Type B pancreatic cell (in vitro differentiated cells): ENCODE measurements at regions not wholly inside any gene's neighbourhood (a gene's known extent, or its start where the extent isn't known, plus 50 kb on each side); places are given as distances from the start of the nearest gene placed in this dataset.

ENCODE experiments used
- DNase-seq: peaks from one replicate; pipeline ENCODE4 v3.0.0; 2021; ENCODE audit warnings: mixed read lengths; ENCODE audit not compliant: unreplicated experiment; ENCODE audit errors: extremely low spot score
- H3K27ac Mint-ChIP-seq: 2 replicates; pipeline ENCODE4 v1.8.0; 2021; ENCODE audit warnings: mild to moderate bottlenecking, mixed read lengths
- H3K27me3 Mint-ChIP-seq: 2 replicates; pipeline ENCODE4 v1.8.0; 2021; ENCODE audit warnings: mixed read lengths
- H3K36me3 Mint-ChIP-seq: 2 replicates; pipeline ENCODE4 v1.8.0; 2021; ENCODE audit warnings: mixed read lengths
- H3K4me1 Mint-ChIP-seq: one replicate; pipeline ENCODE4 v1.8.0; 2021; ENCODE audit warnings: mixed read lengths; ENCODE audit not compliant: unreplicated experiment
- H3K4me3 Mint-ChIP-seq: 2 replicates; pipeline ENCODE4 v1.8.0; 2021; ENCODE audit warnings: mild to moderate bottlenecking, mixed read lengths
- H3K9me3 Mint-ChIP-seq: 2 replicates; pipeline ENCODE4 v1.8.0; 2021; ENCODE audit warnings: mixed read lengths
- CTCF ChIP-seq: fragments of 200-600 bp; sonication (generic); conservative IDR thresholded peaks from 2 replicates; pipeline ENCODE4 v1.5.0; 2021; ENCODE audit warnings: antibody characterized with exemption, mild to moderate bottlenecking

GRCh38 chrX:28246675-28247074 is 265.4 kb upstream of the DCAF8L1 start:
- H3K4me3 Mint-ChIP-seq: no peak overlapping the region
- TF ChIP-seq CTCF: no peak
- H3K27me3 Mint-ChIP-seq: no peaks in the 10 kb centered on the region
- DNase-seq: no peak
- no peak overlapping the region for H3K27ac Mint-ChIP-seq
- no peaks in the 10 kb centered on the region for H3K9me3 Mint-ChIP-seq
- no peaks in the 10 kb centered on the region for H3K36me3 Mint-ChIP-seq
- H3K4me1 Mint-ChIP-seq: no peaks in the 10 kb centered on the region

GRCh38 chrX:28229217-28229616 is 248.0 kb upstream of the DCAF8L1 start:
- H3K27me3 Mint-ChIP-seq: no peaks in the 10 kb centered on the region
- no peak overlapping the region for H3K4me3 Mint-ChIP-seq
- TF ChIP-seq CTCF: no peak
- no peak for DNase-seq
- no peak overlapping the region for H3K27ac Mint-ChIP-seq
- H3K9me3 Mint-ChIP-seq: peaks cover 15% of the 10 kb centered on the region
- H3K4me1 Mint-ChIP-seq: no peaks in the 10 kb centered on the region
- no peaks in the 10 kb centered on the region for H3K36me3 Mint-ChIP-seq

GRCh38 chrX:28225513-28225912 is 244.3 kb upstream of the DCAF8L1 start:
- DNase-seq: no peak
- Mint-ChIP-seq H3K4me3 (no peak overlapping the region), H3K27me3 (no peaks in the 10 kb centered on the region), H3K9me3 (peaks cover 15% of the 10 kb centered on the region), H3K4me1 (no peaks in the 10 kb centered on the region), H3K36me3 (no peaks in the 10 kb centered on the region), H3K27ac (no peak overlapping the region)
- no peak for TF ChIP-seq CTCF

- no peaks in the 10 kb centered on the region for H3K4me1 Mint-ChIP-seq
- TF ChIP-seq CTCF: no peak
- H3K27me3 Mint-ChIP-seq: no peaks in the 10 kb centered on the region
- no peak for DNase-seq
- no peak overlapping the region for H3K27ac Mint-ChIP-seq
- no peak overlapping the region for H3K4me3 Mint-ChIP-seq
- no peaks in the 10 kb centered on the region for H3K36me3 Mint-ChIP-seq
- H3K9me3 Mint-ChIP-seq: peaks cover 15% of the 10 kb centered on the region
Measured at GRCh38 chrX:28223991-28224390, 242.7 kb upstream of the DCAF8L1 start.

GRCh38 chrX:28223469-28223868 is 242.2 kb upstream of the DCAF8L1 start:
- H3K36me3 Mint-ChIP-seq: no peaks in the 10 kb centered on the region
- TF ChIP-seq CTCF: no peak
- DNase-seq: no peak
- H3K27me3 Mint-ChIP-seq: no peaks in the 10 kb centered on the region
- no peaks in the 10 kb centered on the region for H3K4me1 Mint-ChIP-seq
- H3K9me3 Mint-ChIP-seq: peaks cover 15% of the 10 kb centered on the region
- H3K27ac Mint-ChIP-seq: no peak overlapping the region
- H3K4me3 Mint-ChIP-seq: no peak overlapping the region

- no peak for DNase-seq
- Mint-ChIP-seq H3K4me1 (peaks cover 8% of the 10 kb centered on the region), H3K36me3 (no peaks in the 10 kb centered on the region), H3K4me3 (peak overlapping the region; percentile 79), H3K9me3 (no peaks in the 10 kb centered on the region), H3K27me3 (no peaks in the 10 kb centered on the region), H3K27ac (peak overlapping the region; percentile 35)
- TF ChIP-seq CTCF: no peak
Measured at GRCh38 chrX:28205905-28206304, 224.7 kb upstream of the DCAF8L1 start.
